GM18505 (cell line): ENCODE measurements at regions not wholly inside any gene's neighbourhood (a gene's known extent, or its start where the extent isn't known, plus 50 kb on each side); places are given as distances from the start of the nearest gene placed in this dataset.
A peak's percentile ranks its signal among the peaks of the same experiment; 100 is the strongest.

ENCODE experiments used
- ATAC-seq: cut with Tn5 transposase; IDR thresholded peaks from one replicate; pipeline ENCODE4 v1.9.1; 2021; ENCODE audit not compliant: unreplicated experiment
- POLR2A ChIP-seq: IDR thresholded peaks from 4 replicates; pipeline ENCODE4 v1.6.1; 2011; ENCODE audit warnings: borderline replicate concordance; ENCODE audit not compliant: insufficient read depth, insufficient read length; ENCODE audit errors: extremely low read depth

- no peak for ATAC-seq
These were observed 506.3 kb downstream of the LMO4 start for GRCh38 chr1:87834941-87835340.

GRCh38 chr1:87840767-87841166, 512.1 kb downstream of the LMO4 start:
- peak; percentile 56 for ATAC-seq

More at GRCh38 chr1:87834941-87835340, 506.3 kb downstream of the LMO4 start:
- no peak for TF ChIP-seq POLR2A

GRCh38 chr1:87841332-87841731, 512.7 kb downstream of the LMO4 start:
- TF ChIP-seq POLR2A: no peak
- no peak for ATAC-seq

More at GRCh38 chr1:87840767-87841166, 512.1 kb downstream of the LMO4 start:
- TF ChIP-seq POLR2A: no peak

- TF ChIP-seq POLR2A: no peak
- ATAC-seq: no peak
These were observed 513.5 kb downstream of the LMO4 start for GRCh38 chr1:87842156-87842555.

GRCh38 chr1:87844251-87844650, 515.6 kb downstream of the LMO4 start:
- TF ChIP-seq POLR2A: no peak
- ATAC-seq: no peak

- no peak for ATAC-seq
- TF ChIP-seq POLR2A: no peak
These were observed 522.8 kb downstream of the LMO4 start for GRCh38 chr1:87851490-87851889.

GRCh38 chr1:87852410-87853161, 523.9 kb downstream of the LMO4 start:
- ATAC-seq: no peak

GRCh38 chr1:87853576-87854351, 525.1 kb downstream of the LMO4 start:
- ATAC-seq: no peak
- no peak for TF ChIP-seq POLR2A

More at GRCh38 chr1:87852410-87853161, 523.9 kb downstream of the LMO4 start:
- no peak for TF ChIP-seq POLR2A

GRCh38 chr1:87863317-87863716, 534.6 kb downstream of the LMO4 start:
- ATAC-seq: no peak

GRCh38 chr1:87864676-87865075, 536.0 kb downstream of the LMO4 start:
- no peak for TF ChIP-seq POLR2A
- ATAC-seq: peak; percentile 64

More at GRCh38 chr1:87863317-87863716, 534.6 kb downstream of the LMO4 start:
- TF ChIP-seq POLR2A: no peak

- ATAC-seq: no peak
- TF ChIP-seq POLR2A: no peak
These were observed 537.7 kb downstream of the LMO4 start for GRCh38 chr1:87866416-87866815.

- TF ChIP-seq POLR2A: no peak
- ATAC-seq: no peak
These were observed 538.9 kb downstream of the LMO4 start for GRCh38 chr1:87867626-87868025.

- no peak for ATAC-seq
- no peak for TF ChIP-seq POLR2A
These were observed 540.9 kb downstream of the LMO4 start for GRCh38 chr1:87869567-87869966.

GRCh38 chr1:87872189-87872588, 543.5 kb downstream of the LMO4 start:
- TF ChIP-seq POLR2A: no peak
- peak; percentile 57 for ATAC-seq
